22Rv1 (cell line): ENCODE measurements at regions not wholly inside any gene's neighbourhood (a gene's known extent, or its start where the extent isn't known, plus 50 kb on each side); places are given as distances from the start of the nearest gene placed in this dataset.

ENCODE experiments used
- CTCF ChIP-seq: fragments of 450-650 bp; IDR thresholded peaks from 2 replicates; pipeline ENCODE4 v1.5.1; 2017; ENCODE audit warnings: mild to moderate bottlenecking
- ZFX ChIP-seq: fragments of 450-650 bp; IDR thresholded peaks from 2 replicates; pipeline ENCODE4 v1.6.1; 2017; ENCODE audit warnings: antibody characterized with exemption, borderline replicate concordance

- TF ChIP-seq CTCF, result no peak
- no peak for TF ChIP-seq ZFX
Measured at GRCh38 chr16:60553090-60553757, 1483.0 kb downstream of the CDH8 start.
